SK-N-MC (cell line): ENCODE measurements at regions not wholly inside any gene's neighbourhood (a gene's known extent, or its start where the extent isn't known, plus 50 kb on each side); places are given as distances from the start of the nearest gene placed in this dataset.

Experiments
- EZH2 ChIP-seq: fragments of 200-600 bp; sonication (generic); IDR thresholded peaks from one replicate; pipeline ENCODE4 v1.6.1; 2017; ENCODE audit warnings: antibody characterized with exemption
- POLR2AphosphoS5 ChIP-seq: IDR thresholded peaks from 2 replicates; pipeline ENCODE4 v1.6.1; 2012; ENCODE audit warnings: mild to moderate bottlenecking, low read depth, low read length, borderline replicate concordance

DNA sequence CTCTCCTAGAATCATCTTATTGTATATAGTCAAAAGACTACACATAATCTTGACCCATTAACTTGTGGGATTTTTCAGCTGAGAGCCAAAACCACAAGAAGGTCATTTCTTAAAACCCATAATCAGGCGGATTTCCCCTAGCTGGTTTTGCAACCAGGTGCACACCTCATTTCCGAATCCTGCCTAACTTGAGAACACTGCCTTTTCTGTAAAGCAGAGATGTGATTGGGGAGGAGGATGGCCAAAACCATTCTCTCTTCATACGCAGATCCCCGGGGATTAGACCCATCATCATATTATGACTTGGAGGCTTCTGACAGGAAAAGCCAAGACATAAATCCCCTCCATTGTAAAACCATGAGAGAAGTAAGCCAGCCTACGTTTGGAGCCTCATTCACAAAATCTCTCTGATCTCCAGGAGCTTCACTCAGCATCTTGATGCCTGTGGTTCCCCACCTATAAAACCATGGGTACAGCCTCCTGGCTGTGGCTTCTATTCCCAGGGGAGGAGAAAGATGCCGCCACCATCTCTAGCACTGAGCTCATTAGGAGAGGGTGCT is 191.3 kb downstream of the KIF18A start:
- no peak for TF ChIP-seq POLR2AphosphoS5
- TF ChIP-seq EZH2 = no peak
